LNCaP clone FGC (cell line): ENCODE measurements at regions not wholly inside any gene's neighbourhood (a gene's known extent, or its start where the extent isn't known, plus 50 kb on each side); places are given as distances from the start of the nearest gene placed in this dataset.
"Not testable (repeated sequence)": the region's sequence is repeated elsewhere in the genome, so short reads cannot be mapped to it uniquely, and the experiment has no call there.

Experiments
- DNase-seq: peaks from one replicate; pipeline ENCODE4 v3.0.0-alpha.2; 2011; ENCODE audit warnings: low read depth
- H3K4me3 ChIP-seq: 2 replicates; pipeline ENCODE4 v1.5.1; 2011; ENCODE audit warnings: mild to moderate bottlenecking, low read depth, low read length, control low read depth
- CTCF ChIP-seq: IDR thresholded peaks from 2 replicates; pipeline ENCODE4 v1.5.1; 2012; ENCODE audit warnings: mild to moderate bottlenecking; ENCODE audit not compliant: control insufficient read depth, insufficient read depth; ENCODE audit errors: extremely low read depth

GRCh38 chrX:115419069-115419468 is 129.6 kb downstream of the LUZP4 start:
- no peak for DNase-seq
- no peak for TF ChIP-seq CTCF
- H3K4me3 ChIP-seq = no peak overlapping the region

- TF ChIP-seq CTCF = no peak
- DNase-seq = no peak
- H3K4me3 ChIP-seq = no peak overlapping the region
These were observed 133.6 kb downstream of the LUZP4 start for GRCh38 chrX:115423086-115423485.

DNA sequence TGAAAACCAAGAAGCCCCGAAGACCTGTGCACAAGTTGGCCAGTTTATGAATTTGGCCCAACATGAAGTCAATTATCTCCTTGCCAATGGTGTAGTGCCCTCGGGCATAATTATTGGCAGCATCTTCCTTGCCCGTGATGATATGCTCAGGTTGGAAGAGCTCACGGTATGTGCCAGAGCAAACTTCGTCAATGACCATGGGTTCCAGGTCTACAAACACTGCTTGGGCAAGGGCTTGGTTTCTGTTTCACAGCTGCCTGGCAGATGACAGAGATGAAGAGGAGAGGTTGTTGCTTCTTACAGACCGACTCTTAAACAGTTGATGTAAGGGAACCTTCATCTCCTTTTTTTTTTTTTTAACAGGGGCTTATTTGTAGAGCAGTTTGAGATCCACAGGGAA is 135.6 kb upstream of the PLS3 start:
- no peak for DNase-seq
- no peak for TF ChIP-seq CTCF

GRCh38 chrX:115427861-115428410 is 133.0 kb upstream of the PLS3 start:
- H3K4me3 ChIP-seq = no peak overlapping the region
- no peak for TF ChIP-seq CTCF
- no peak for DNase-seq

More for the DNA sequence above, 135.6 kb upstream of the PLS3 start:
- H3K4me3 ChIP-seq = no peak overlapping the region

- not testable (repeated sequence) for DNase-seq, H3K4me3 ChIP-seq
These were observed 126.1 kb upstream of the PLS3 start for GRCh38 chrX:115434834-115435233.

- no peak overlapping the region for H3K4me3 ChIP-seq
- no peak for TF ChIP-seq CTCF
- DNase-seq = no peak
These were observed 123.0 kb upstream of the PLS3 start for GRCh38 chrX:115437841-115438595.

DNA sequence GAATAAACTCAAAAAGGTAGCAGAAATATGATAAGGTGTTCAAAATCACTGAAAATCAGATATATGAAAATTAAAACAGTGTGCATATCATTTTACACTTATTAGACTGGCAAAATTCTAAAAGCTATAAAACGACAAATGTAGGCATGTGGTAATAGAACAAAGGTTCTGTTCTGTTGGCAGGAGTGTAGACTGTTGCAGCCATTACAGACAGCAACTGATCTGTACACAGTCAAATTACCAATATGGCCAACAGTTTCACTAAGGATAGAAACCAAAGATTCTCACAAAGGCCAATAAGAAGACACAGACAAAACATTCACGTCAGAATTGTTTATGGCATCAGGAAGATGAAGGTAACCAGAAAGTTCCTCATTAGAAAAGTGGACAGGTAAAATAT is 112.8 kb upstream of the PLS3 start:
- no peak overlapping the region for H3K4me3 ChIP-seq
- no peak for TF ChIP-seq CTCF
- DNase-seq = no peak
